ENCODE measurements at regions not wholly inside any gene's neighbourhood (a gene's known extent, or its start where the extent isn't known, plus 50 kb on each side); places are given as distances from the start of the nearest gene placed in this dataset.

DNA sequence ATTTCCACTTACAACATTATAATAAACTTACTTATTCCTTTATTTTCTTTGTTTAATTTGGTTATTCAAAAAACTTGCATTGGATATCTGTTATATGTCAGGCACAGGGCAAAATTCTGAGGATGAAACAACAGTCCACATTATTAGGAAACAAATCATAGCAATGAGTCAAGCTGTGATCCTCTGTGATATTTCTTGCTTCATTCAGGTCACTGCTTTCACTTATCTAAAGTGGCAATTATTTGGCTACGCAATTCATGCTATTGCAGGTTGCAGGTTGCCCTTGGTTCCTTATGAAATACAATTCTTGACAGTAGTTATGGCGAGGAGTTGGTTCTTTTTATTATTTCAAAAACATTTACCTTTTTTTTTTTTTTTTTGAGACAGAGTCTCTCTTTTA is 66.4 kb upstream of the CNTN6 start:
- TF ChIP-seq, protein P1, sequence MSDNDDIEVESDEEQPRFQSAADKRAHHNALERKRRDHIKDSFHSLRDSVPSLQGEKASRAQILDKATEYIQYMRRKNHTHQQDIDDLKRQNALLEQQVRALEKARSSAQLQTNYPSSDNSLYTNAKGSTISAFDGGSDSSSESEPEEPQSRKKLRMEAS (IDR thresholded peaks at IDR 0.05; ENCODE audit: low read depth, low read length), result no peak
- no peak for TF ChIP-seq MYC (IDR thresholded peaks at IDR 0.05; ENCODE audit: low read depth, low read length)
- no peak for TF ChIP-seq POLR2A (IDR thresholded peaks at IDR 0.05; ENCODE audit: extremely low read depth, insufficient read length)
- TF ChIP-seq, protein P2, sequence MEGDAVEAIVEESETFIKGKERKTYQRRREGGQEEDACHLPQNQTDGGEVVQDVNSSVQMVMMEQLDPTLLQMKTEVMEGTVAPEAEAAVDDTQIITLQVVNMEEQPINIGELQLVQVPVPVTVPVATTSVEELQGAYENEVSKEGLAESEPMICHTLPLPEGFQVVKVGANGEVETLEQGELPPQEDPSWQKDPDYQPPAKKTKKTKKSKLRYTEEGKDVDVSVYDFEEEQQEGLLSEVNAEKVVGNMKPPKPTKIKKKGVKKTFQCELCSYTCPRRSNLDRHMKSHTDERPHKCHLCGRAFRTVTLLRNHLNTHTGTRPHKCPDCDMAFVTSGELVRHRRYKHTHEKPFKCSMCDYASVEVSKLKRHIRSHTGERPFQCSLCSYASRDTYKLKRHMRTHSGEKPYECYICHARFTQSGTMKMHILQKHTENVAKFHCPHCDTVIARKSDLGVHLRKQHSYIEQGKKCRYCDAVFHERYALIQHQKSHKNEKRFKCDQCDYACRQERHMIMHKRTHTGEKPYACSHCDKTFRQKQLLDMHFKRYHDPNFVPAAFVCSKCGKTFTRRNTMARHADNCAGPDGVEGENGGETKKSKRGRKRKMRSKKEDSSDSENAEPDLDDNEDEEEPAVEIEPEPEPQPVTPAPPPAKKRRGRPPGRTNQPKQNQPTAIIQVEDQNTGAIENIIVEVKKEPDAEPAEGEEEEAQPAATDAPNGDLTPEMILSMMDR (IDR thresholded peaks at IDR 0.05; ENCODE audit: low read depth, low read length), result no peak
- DNase-seq (ENCODE audit: low read depth), result no peak
- no peak overlapping the region for H3K4me3 ChIP-seq (ENCODE audit: low read depth, low read length)

DNA sequence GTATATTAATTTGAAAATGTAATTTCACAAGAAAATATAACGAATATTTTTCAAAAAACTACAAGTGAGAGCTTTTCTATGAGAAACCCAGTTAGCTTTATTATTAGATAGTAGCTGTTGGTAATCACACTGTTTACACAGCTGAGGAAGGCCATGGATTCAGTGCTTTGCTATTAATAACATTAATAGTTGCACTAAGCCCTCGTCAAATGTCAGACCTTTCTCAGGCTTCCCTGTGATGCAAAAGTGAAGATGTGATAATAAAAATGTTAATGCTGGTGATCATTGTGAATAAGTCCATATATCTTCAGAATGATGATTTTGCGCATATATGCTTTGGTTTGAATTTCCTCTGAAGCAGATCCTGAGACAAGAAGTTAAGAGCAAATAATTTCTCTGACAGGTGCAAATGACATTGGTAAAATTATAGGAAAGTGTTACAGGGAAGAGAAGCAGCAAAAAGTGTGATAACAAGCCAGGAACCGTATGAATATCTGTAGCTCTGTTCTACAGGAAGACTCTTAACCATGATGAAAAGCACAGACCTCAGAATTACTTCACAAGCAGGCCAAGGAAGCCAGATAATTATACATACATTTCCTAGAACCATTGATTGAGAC is 56.5 kb upstream of the CNTN6 start:
- no peak overlapping the region for H3K4me3 ChIP-seq (ENCODE audit: low read depth, low read length)
- no peak for DNase-seq (ENCODE audit: low read depth)
- no peak for TF ChIP-seq MYC (IDR thresholded peaks at IDR 0.05; ENCODE audit: low read depth, low read length)
- no peak for TF ChIP-seq POLR2A (IDR thresholded peaks at IDR 0.05; ENCODE audit: extremely low read depth, insufficient read length)
- TF ChIP-seq, protein P1 (IDR thresholded peaks at IDR 0.05; ENCODE audit: low read depth, low read length), result no peak
- TF ChIP-seq, protein P2 (IDR thresholded peaks at IDR 0.05; ENCODE audit: low read depth, low read length), result no peak

DNA sequence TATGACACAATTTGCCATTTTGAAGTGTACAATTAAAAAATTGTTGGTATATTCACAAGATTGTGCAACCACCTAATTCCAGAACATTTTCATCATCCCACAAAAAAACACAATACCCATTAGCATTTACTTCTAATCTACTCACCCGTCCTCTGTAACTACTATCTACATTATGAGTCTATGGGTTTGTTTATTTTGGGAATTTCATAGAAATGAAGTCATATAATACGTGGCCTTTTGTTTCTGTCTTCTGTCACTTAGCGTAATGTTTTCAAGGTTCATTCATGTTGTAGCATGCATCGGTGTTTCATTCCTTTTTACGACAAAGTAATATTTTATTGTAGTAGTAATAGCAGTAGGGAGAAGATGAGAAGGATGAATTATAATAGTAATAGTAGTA is 55.2 kb upstream of the CNTN6 start:
- DNase-seq (ENCODE audit: low read depth), result no peak
- TF ChIP-seq, protein P1 (IDR thresholded peaks at IDR 0.05; ENCODE audit: low read depth, low read length), result no peak
- TF ChIP-seq MYC (IDR thresholded peaks at IDR 0.05; ENCODE audit: low read depth, low read length) (no peak), POLR2A (IDR thresholded peaks at IDR 0.05; ENCODE audit: extremely low read depth, insufficient read length) (no peak)
- TF ChIP-seq, protein P2 (IDR thresholded peaks at IDR 0.05; ENCODE audit: low read depth, low read length), result no peak
- H3K4me3 ChIP-seq (ENCODE audit: low read depth, low read length), result no peak overlapping the region
